ENCODE measurements at regions not wholly inside any gene's neighbourhood (a gene's known extent, or its start where the extent isn't known, plus 50 kb on each side); places are given as distances from the start of the nearest gene placed in this dataset.

DNA sequence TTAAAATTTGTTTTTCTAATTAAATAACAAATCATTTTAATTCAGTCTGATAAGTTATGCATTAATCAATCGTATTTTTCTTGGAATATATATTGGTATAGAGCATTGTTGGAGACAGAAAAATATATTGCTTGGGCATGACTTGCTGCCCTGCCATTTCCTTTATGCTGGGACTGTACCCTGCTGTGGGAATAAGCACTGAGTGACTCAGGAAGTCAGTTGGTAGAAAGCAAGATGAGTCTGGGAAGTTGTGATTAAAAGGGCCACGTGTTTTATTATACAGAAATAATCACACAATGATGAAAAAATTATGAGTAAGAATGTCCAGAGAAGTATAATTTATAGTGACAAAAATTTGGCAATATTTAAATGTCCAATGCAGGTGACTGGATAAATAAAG is 139.5 kb downstream of the KIF18A start:
- Histone ChIP-seq H3K4me1 (ENCODE audit: control insufficient read depth in 1 of 2, insufficient read depth in 2 of 2, low read length in 2 of 2) (no peaks in the 10 kb centered on the region), H3K4me3 (ENCODE audit: low read depth in 1 of 2, low read length in 2 of 2) (no peak overlapping the region), H3K9me3 (ENCODE audit: control insufficient read depth in 1 of 2, low read length in 2 of 2) (no peaks in the 10 kb centered on the region), H3K36me3 (ENCODE audit: control insufficient read depth in 1 of 2, insufficient read depth in 2 of 2, low read length in 2 of 2) (no peaks in the 10 kb centered on the region), H3K27ac (ENCODE audit: low read depth, low read length) (no peak overlapping the region), H3K9ac (ENCODE audit: low read depth in 1 of 2, low read length in 2 of 2) (no peak overlapping the region), H3K27me3 (ENCODE audit: control insufficient read depth in 1 of 2, insufficient read depth in 2 of 2, low read length in 2 of 2) (no peaks in the 10 kb centered on the region)

DNA sequence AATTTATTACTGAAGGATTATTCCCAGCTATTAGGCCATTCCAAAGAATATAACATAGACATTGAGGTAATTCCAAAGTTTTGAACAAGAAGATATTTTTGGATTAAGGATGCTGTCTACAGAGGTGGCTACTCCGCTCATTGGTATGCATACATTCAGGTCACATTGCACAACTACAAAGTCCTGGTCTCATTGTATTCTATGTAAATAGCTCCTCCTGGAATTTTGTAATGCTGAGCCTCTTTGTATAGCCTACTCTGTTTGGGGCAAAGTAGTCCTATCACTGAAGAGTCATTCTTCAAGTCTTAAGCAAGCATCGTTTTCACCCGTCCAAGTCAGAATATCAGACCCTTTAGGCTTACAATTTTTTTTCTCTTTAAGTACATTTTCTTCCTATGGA is 142.4 kb downstream of the KIF18A start:
- Histone ChIP-seq H3K4me3 (ENCODE audit: low read depth in 1 of 2, low read length in 2 of 2) (no peak overlapping the region), H3K4me1 (ENCODE audit: control insufficient read depth in 1 of 2, insufficient read depth in 2 of 2, low read length in 2 of 2) (no peaks in the 10 kb centered on the region), H3K27me3 (ENCODE audit: control insufficient read depth in 1 of 2, insufficient read depth in 2 of 2, low read length in 2 of 2) (no peaks in the 10 kb centered on the region), H3K36me3 (ENCODE audit: control insufficient read depth in 1 of 2, insufficient read depth in 2 of 2, low read length in 2 of 2) (no peaks in the 10 kb centered on the region), H3K9ac (ENCODE audit: low read depth in 1 of 2, low read length in 2 of 2) (no peak overlapping the region), H3K9me3 (ENCODE audit: control insufficient read depth in 1 of 2, low read length in 2 of 2) (no peaks in the 10 kb centered on the region), H3K27ac (ENCODE audit: low read depth, low read length) (no peak overlapping the region)

- Histone ChIP-seq H3K4me3 (ENCODE audit: low read depth in 1 of 2, low read length in 2 of 2) (no peak overlapping the region), H3K9ac (ENCODE audit: low read depth in 1 of 2, low read length in 2 of 2) (no peak overlapping the region), H3K27ac (ENCODE audit: low read depth, low read length) (no peak overlapping the region), H3K27me3 (ENCODE audit: control insufficient read depth in 1 of 2, insufficient read depth in 2 of 2, low read length in 2 of 2) (no peaks in the 10 kb centered on the region), H3K36me3 (ENCODE audit: control insufficient read depth in 1 of 2, insufficient read depth in 2 of 2, low read length in 2 of 2) (no peaks in the 10 kb centered on the region), H3K4me1 (ENCODE audit: control insufficient read depth in 1 of 2, insufficient read depth in 2 of 2, low read length in 2 of 2) (no peaks in the 10 kb centered on the region), H3K9me3 (ENCODE audit: control insufficient read depth in 1 of 2, low read length in 2 of 2) (no peaks in the 10 kb centered on the region)
These were observed 144.6 kb downstream of the KIF18A start for GRCh38 chr11:27963370-27963769.

DNA sequence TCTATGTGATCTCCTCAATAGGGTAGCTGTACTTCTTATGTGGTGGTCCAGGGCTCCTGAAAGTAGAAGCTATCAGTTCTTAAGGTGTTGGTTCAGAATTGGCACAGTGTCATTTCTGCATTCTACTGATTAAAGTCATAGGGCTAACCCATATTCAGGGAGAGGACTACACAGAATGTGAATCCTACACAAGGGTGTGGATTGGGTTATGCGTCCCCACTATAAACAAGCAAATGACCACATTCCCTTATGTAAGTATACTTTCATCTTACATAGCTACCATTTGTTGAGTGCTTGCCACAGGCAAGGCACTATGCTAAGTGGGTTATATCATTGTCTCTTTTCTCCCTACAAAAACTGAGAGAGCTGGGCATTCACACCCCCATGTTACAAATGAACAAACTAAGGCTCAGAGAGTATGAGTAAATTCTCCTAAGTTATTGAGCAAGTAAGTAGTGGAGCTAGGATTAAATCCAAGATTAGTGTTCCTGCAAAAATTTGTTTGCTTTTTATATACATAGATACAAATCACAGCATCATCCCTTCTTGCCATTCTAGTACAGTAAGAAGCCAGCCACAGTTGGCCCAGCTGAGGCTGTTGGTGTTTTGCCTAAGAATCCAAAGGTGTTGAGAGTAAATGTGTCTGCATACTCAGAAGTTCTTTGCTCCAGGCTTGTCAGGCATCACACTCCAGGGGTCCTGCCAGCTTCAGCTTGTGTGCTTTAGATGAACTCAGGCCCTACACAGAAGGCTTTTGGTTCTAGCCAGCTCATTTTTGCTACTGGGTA is 157.8 kb downstream of the KIF18A start:
- Histone ChIP-seq H3K9ac (ENCODE audit: low read depth in 1 of 2, low read length in 2 of 2) (no peak overlapping the region), H3K4me3 (ENCODE audit: low read depth in 1 of 2, low read length in 2 of 2) (no peak overlapping the region), H3K9me3 (ENCODE audit: control insufficient read depth in 1 of 2, low read length in 2 of 2) (no peaks in the 10 kb centered on the region), H3K4me1 (ENCODE audit: control insufficient read depth in 1 of 2, insufficient read depth in 2 of 2, low read length in 2 of 2) (peaks cover 0 to 3% of the 10 kb centered on the region in 2 donors), H3K27ac (ENCODE audit: low read depth, low read length) (no peak overlapping the region), H3K27me3 (ENCODE audit: control insufficient read depth in 1 of 2, insufficient read depth in 2 of 2, low read length in 2 of 2) (no peaks in the 10 kb centered on the region), H3K36me3 (ENCODE audit: control insufficient read depth in 1 of 2, insufficient read depth in 2 of 2, low read length in 2 of 2) (no peaks in the 10 kb centered on the region)

GRCh38 chr11:27945348-27945747 is 162.6 kb downstream of the KIF18A start:
- Histone ChIP-seq H3K36me3 (ENCODE audit: control insufficient read depth in 1 of 2, insufficient read depth in 2 of 2, low read length in 2 of 2) (no peaks in the 10 kb centered on the region), H3K9ac (ENCODE audit: low read depth in 1 of 2, low read length in 2 of 2) (no peak overlapping the region), H3K27me3 (ENCODE audit: control insufficient read depth in 1 of 2, insufficient read depth in 2 of 2, low read length in 2 of 2) (no peaks in the 10 kb centered on the region), H3K4me3 (ENCODE audit: low read depth in 1 of 2, low read length in 2 of 2) (no peak overlapping the region), H3K27ac (ENCODE audit: low read depth, low read length) (no peak overlapping the region), H3K4me1 (ENCODE audit: control insufficient read depth in 1 of 2, insufficient read depth in 2 of 2, low read length in 2 of 2) (peaks cover 0 to 3% of the 10 kb centered on the region in 2 donors), H3K9me3 (ENCODE audit: control insufficient read depth in 1 of 2, low read length in 2 of 2) (no peaks in the 10 kb centered on the region)

DNA sequence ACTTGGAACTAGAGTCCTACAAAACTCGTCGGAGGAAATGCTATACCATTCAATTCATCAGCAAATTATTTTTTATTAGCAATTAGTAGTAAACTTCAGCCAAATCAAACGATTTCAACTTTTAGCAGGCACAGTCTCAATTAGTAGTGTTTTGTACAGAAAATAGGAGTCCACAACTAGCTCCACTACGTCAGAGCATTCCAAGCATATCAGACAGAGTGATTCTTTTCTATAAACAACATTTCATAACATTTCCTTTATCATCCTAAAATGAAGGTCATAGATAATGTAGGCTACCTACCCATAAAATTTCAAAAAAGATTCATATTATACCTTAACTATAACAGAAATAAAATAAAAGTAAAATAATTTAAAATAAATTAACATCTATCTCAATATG is 169.9 kb downstream of the KIF18A start:
- H3K36me3 ChIP-seq (ENCODE audit: control insufficient read depth in 1 of 2, insufficient read depth in 2 of 2, low read length in 2 of 2) = no peaks in the 10 kb centered on the region
- H3K4me1 ChIP-seq (ENCODE audit: control insufficient read depth in 1 of 2, insufficient read depth in 2 of 2, low read length in 2 of 2) = no peaks in the 10 kb centered on the region

GRCh38 chr11:27934830-27935145 is 173.2 kb downstream of the KIF18A start:
- H3K36me3 ChIP-seq (ENCODE audit: control insufficient read depth in 1 of 2, insufficient read depth in 2 of 2, low read length in 2 of 2) = no peaks in the 10 kb centered on the region
- no peak overlapping the region for H3K27ac ChIP-seq (ENCODE audit: low read depth, low read length)
- H3K4me3 ChIP-seq (ENCODE audit: low read depth in 1 of 2, low read length in 2 of 2) = no peak overlapping the region
- H3K27me3 ChIP-seq (ENCODE audit: control insufficient read depth in 1 of 2, insufficient read depth in 2 of 2, low read length in 2 of 2) = no peaks in the 10 kb centered on the region
- peaks cover 0 to 2% of the 10 kb centered on the region in 2 donors for H3K9me3 ChIP-seq (ENCODE audit: control insufficient read depth in 1 of 2, low read length in 2 of 2)
- no peak overlapping the region for H3K9ac ChIP-seq (ENCODE audit: low read depth in 1 of 2, low read length in 2 of 2)
- H3K4me1 ChIP-seq (ENCODE audit: control insufficient read depth in 1 of 2, insufficient read depth in 2 of 2, low read length in 2 of 2) = no peaks in the 10 kb centered on the region

More for the DNA sequence above, 169.9 kb downstream of the KIF18A start:
- Histone ChIP-seq H3K9me3 (ENCODE audit: control insufficient read depth in 1 of 2, low read length in 2 of 2) (peaks cover 0 to 2% of the 10 kb centered on the region in 2 donors), H3K9ac (ENCODE audit: low read depth in 1 of 2, low read length in 2 of 2) (no peak overlapping the region), H3K4me3 (ENCODE audit: low read depth in 1 of 2, low read length in 2 of 2) (no peak overlapping the region), H3K27me3 (ENCODE audit: control insufficient read depth in 1 of 2, insufficient read depth in 2 of 2, low read length in 2 of 2) (no peaks in the 10 kb centered on the region), H3K27ac (ENCODE audit: low read depth, low read length) (no peak overlapping the region)

DNA sequence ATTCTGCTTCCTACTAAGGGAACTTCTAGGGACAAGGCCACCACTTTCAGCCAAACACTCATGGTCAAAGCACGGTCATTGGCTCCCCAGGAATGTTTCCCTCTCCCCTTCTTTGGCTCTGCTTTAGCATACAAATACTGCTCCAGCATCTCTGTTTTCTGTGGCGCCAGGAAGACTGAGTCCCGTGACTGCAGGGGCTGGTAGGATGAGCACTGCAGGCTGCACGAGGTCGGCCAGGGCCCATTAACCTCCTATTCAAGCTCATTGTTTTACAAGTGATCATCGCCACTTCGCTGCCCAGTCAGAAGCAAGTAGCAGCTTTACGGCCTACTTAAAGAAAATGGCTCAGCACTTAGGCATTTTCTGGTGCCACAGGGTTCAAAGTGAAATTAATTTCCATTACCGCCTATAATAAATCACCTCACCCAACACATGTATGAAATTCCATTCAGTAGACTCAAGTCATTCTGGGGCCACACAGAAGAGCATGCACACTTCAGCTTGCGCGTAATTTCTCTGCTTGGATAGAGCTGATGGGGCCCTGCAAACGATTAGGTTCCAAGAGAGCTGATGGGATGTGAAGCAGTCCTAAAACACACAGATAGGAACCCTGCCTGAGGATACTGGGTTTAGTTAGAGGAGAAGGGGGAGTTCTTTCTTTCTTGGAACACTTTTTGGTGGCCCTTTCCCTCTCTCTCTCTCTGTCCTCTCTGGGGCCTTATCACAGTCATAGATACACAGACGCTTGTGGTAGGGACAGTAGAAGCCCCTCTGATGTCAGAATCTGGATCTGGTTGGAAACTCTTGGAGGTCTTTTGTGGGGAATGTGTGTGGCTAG is 173.7 kb downstream of the KIF18A start:
- Histone ChIP-seq H3K4me3 (ENCODE audit: low read depth in 1 of 2, low read length in 2 of 2) (no peak overlapping the region), H3K36me3 (ENCODE audit: control insufficient read depth in 1 of 2, insufficient read depth in 2 of 2, low read length in 2 of 2) (no peaks in the 10 kb centered on the region), H3K27ac (ENCODE audit: low read depth, low read length) (no peak overlapping the region), H3K27me3 (ENCODE audit: control insufficient read depth in 1 of 2, insufficient read depth in 2 of 2, low read length in 2 of 2) (no peaks in the 10 kb centered on the region), H3K9me3 (ENCODE audit: control insufficient read depth in 1 of 2, low read length in 2 of 2) (peaks cover 0 to 2% of the 10 kb centered on the region in 2 donors), H3K9ac (ENCODE audit: low read depth in 1 of 2, low read length in 2 of 2) (no peak overlapping the region), H3K4me1 (ENCODE audit: control insufficient read depth in 1 of 2, insufficient read depth in 2 of 2, low read length in 2 of 2) (no peaks in the 10 kb centered on the region)

GRCh38 chr11:27931770-27932169 is 176.2 kb downstream of the KIF18A start:
- Histone ChIP-seq H3K27ac (ENCODE audit: low read depth, low read length) (no peak overlapping the region), H3K9ac (ENCODE audit: low read depth in 1 of 2, low read length in 2 of 2) (no peak overlapping the region), H3K9me3 (ENCODE audit: control insufficient read depth in 1 of 2, low read length in 2 of 2) (peaks cover 0 to 2% of the 10 kb centered on the region in 2 donors), H3K4me1 (ENCODE audit: control insufficient read depth in 1 of 2, insufficient read depth in 2 of 2, low read length in 2 of 2) (no peaks in the 10 kb centered on the region), H3K4me3 (ENCODE audit: low read depth in 1 of 2, low read length in 2 of 2) (no peak overlapping the region), H3K27me3 (ENCODE audit: control insufficient read depth in 1 of 2, insufficient read depth in 2 of 2, low read length in 2 of 2) (no peaks in the 10 kb centered on the region), H3K36me3 (ENCODE audit: control insufficient read depth in 1 of 2, insufficient read depth in 2 of 2, low read length in 2 of 2) (no peaks in the 10 kb centered on the region)

GRCh38 chr11:27930946-27931345 is 177.0 kb downstream of the KIF18A start:
- Histone ChIP-seq H3K36me3 (ENCODE audit: control insufficient read depth in 1 of 2, insufficient read depth in 2 of 2, low read length in 2 of 2) (no peaks in the 10 kb centered on the region), H3K9ac (ENCODE audit: low read depth in 1 of 2, low read length in 2 of 2) (no peak overlapping the region), H3K27me3 (ENCODE audit: control insufficient read depth in 1 of 2, insufficient read depth in 2 of 2, low read length in 2 of 2) (no peaks in the 10 kb centered on the region), H3K27ac (ENCODE audit: low read depth, low read length) (no peak overlapping the region), H3K4me1 (ENCODE audit: control insufficient read depth in 1 of 2, insufficient read depth in 2 of 2, low read length in 2 of 2) (no peaks in the 10 kb centered on the region), H3K4me3 (ENCODE audit: low read depth in 1 of 2, low read length in 2 of 2) (no peak overlapping the region), H3K9me3 (ENCODE audit: control insufficient read depth in 1 of 2, low read length in 2 of 2) (peaks cover 0 to 2% of the 10 kb centered on the region in 2 donors)
